NT2/D1 (cell line): ENCODE measurements at regions not wholly inside any gene's neighbourhood (a gene's known extent, or its start where the extent isn't known, plus 50 kb on each side); places are given as distances from the start of the nearest gene placed in this dataset.
"Not testable (repeated sequence)": the region's sequence is repeated elsewhere in the genome, so short reads cannot be mapped to it uniquely, and the experiment has no call there.

Source experiments
- SUZ12 ChIP-seq: IDR thresholded peaks from 2 replicates; pipeline ENCODE4 v1.6.1; 2011; ENCODE audit not compliant: insufficient read length, insufficient read depth; ENCODE audit errors: extremely low read depth
- YY1 ChIP-seq: IDR thresholded peaks from 2 replicates; pipeline ENCODE4 v1.6.1; 2011; ENCODE audit not compliant: insufficient read length, insufficient read depth

- TF ChIP-seq SUZ12, YY1: not testable (repeated sequence)
Measured at GRCh38 chr7:145781388-145781787, 335.2 kb upstream of the CNTNAP2 start.
